H1 (cell line): ENCODE measurements at regions not wholly inside any gene's neighbourhood (a gene's known extent, or its start where the extent isn't known, plus 50 kb on each side); places are given as distances from the start of the nearest gene placed in this dataset.

Experiments used
- CTCF ChIA-PET: fragments of 300-600 bp; sonication (Branson Sonifier 250); formaldehyde crosslinking; loops from one replicate; lab custom pipeline; 2021; ENCODE audit not compliant: partially characterized antibody; lab: Charles Lee
- POLR2A ChIA-PET: fragments of 300-600 bp; sonication (Branson Sonifier 250); formaldehyde crosslinking; loops from one replicate; lab custom pipeline; 2021; ENCODE audit warnings: inconsistent platforms; ENCODE audit not compliant: partially characterized antibody; lab: Charles Lee
- DNase-seq, 2 experiments: peaks; one replicate each; pipeline versions ENCODE4 v3.0.0 to v3.0.0-alpha.2; 2010 to 2022; ENCODE audit warnings: low spot score in 2 of 2, low read depth in 1 of 2, mixed read lengths in 1 of 2
- FAIRE-seq: peaks from 2 replicates; lab custom pipeline; 2011; peaks lifted over from hg19 to GRCh38; lab: Jason Lieb, UNC
- H2AFZ ChIP-seq: 2 replicates; pipeline ENCODE4 v1.8.1; 2012; ENCODE audit warnings: low read length, inconsistent platforms
- H2AK5ac ChIP-seq: 2 replicates; pipeline ENCODE4 v1.6.1; 2013; ENCODE audit warnings: low read depth, low read length
- H2BK120ac ChIP-seq: replicated peaks from 2 replicates; pipeline ENCODE3; 2013; ENCODE audit warnings: low read depth, low read length, inconsistent platforms
- H2BK12ac ChIP-seq: 2 replicates; pipeline ENCODE4 v1.6.1; 2013; ENCODE audit warnings: low read depth, low read length
- H2BK15ac ChIP-seq: 2 replicates; pipeline ENCODE4 v1.6.1; 2013; ENCODE audit warnings: low read length
- H2BK20ac ChIP-seq: 2 replicates; pipeline ENCODE4 v1.6.1; 2013; ENCODE audit warnings: low read length
- H2BK5ac ChIP-seq: 2 replicates; pipeline ENCODE4 v1.6.1; 2013; ENCODE audit warnings: low read depth, low read length
- H3K14ac ChIP-seq: 2 replicates; pipeline ENCODE4 v1.6.1; 2013; ENCODE audit warnings: inconsistent platforms; ENCODE audit not compliant: insufficient read length
- H3K18ac ChIP-seq: 2 replicates; pipeline ENCODE4 v1.6.1; 2013; ENCODE audit warnings: low read length; ENCODE audit errors: extremely low read depth
- H3K23ac ChIP-seq: 2 replicates; pipeline ENCODE4 v1.6.1; 2013; ENCODE audit warnings: inconsistent platforms; ENCODE audit not compliant: insufficient read length
- H3K23me2 ChIP-seq: 2 replicates; pipeline ENCODE4 v1.6.1; 2013; ENCODE audit warnings: low read depth, low read length
- H3K27ac ChIP-seq: 2 replicates; pipeline ENCODE4 v1.6.1; 2011; ENCODE audit warnings: low read depth, low read length, inconsistent platforms
- H3K27me3 ChIP-seq, 4 experiments: replicated peaks in 1 of 4; 1 replicate in 1 of 4; 2 replicates in 3 of 4; pipeline versions ENCODE4 v1.6.1 to v1.8.1; 2011 to 2013; ENCODE audit warnings: low read length in 3 of 4, mild to moderate bottlenecking in 3 of 4, inconsistent platforms in 2 of 4, mixed read lengths in 2 of 4, moderate library complexity in 1 of 4; ENCODE audit not compliant: control insufficient read depth in 3 of 4, insufficient read depth in 3 of 4; ENCODE audit errors: extremely low read depth in 1 of 4
- H3K36me3 ChIP-seq, 4 experiments: 2 replicates each; pipeline versions ENCODE4 v1.6.1 to v1.8.1; 2011 to 2013; ENCODE audit warnings: mild to moderate bottlenecking in 4 of 4, low read length in 3 of 4, moderate library complexity in 2 of 4, control low read depth in 1 of 4, inconsistent platforms in 1 of 4; ENCODE audit not compliant: insufficient read depth in 4 of 4, control insufficient read depth in 2 of 4
- H3K4ac ChIP-seq: replicated peaks from 2 replicates; pipeline ENCODE3; 2013; ENCODE audit warnings: low read length, low read depth, mixed read lengths, inconsistent platforms; ENCODE audit not compliant: insufficient read length
- H3K4me1 ChIP-seq, 4 experiments: replicated peaks in 1 of 4; 1 replicate in 1 of 4; 2 replicates in 3 of 4; pipeline versions ENCODE4 v1.6.1 to v1.8.1; 2011 to 2013; ENCODE audit warnings: low read length in 3 of 4, inconsistent platforms in 2 of 4, mixed read lengths in 1 of 4; ENCODE audit not compliant: insufficient read depth in 4 of 4, control insufficient read depth in 3 of 4
- H3K4me2 ChIP-seq, 2 experiments: 2 replicates each; pipeline versions ENCODE4 v1.6.1 to v1.8.1; 2011 to 2013; ENCODE audit warnings: low read depth in 2 of 2, low read length in 2 of 2, control low read depth in 1 of 2, inconsistent platforms in 1 of 2, mild to moderate bottlenecking in 1 of 2; ENCODE audit not compliant: insufficient read depth in 1 of 2
- H3K4me3 ChIP-seq, 4 experiments: fragments of 200-600, 300-600 bp in 1 of 4; sonication (generic), shearing (Covaris generic), sonication (Bioruptor Twin) in 1 of 4; 2 replicates each; pipeline versions ENCODE4 v1.5.1 to v1.8.1; 2011 to 2016; ENCODE audit warnings: low read length in 4 of 4, low read depth in 3 of 4, control low read depth in 2 of 4, inconsistent platforms in 2 of 4, mild to moderate bottlenecking in 2 of 4, mixed read lengths in 1 of 4, moderate library complexity in 1 of 4; ENCODE audit not compliant: insufficient read depth in 2 of 4; ENCODE audit errors: extremely low read depth in 1 of 4
- H3K56ac ChIP-seq: replicated peaks from 2 replicates; pipeline ENCODE3; 2013; ENCODE audit warnings: low read depth, mild to moderate bottlenecking, mixed read lengths, low read length, inconsistent platforms; ENCODE audit not compliant: insufficient read length
- H3K79me1 ChIP-seq: 2 replicates; pipeline ENCODE4 v1.6.1; 2013; ENCODE audit warnings: low read depth, low read length, control low read depth
- H3K79me2 ChIP-seq, 2 experiments: 2 replicates each; pipeline versions ENCODE4 v1.6.1 to v1.8.1; 2012 to 2013; ENCODE audit warnings: low read length in 2 of 2, mild to moderate bottlenecking in 2 of 2, inconsistent platforms in 1 of 2; ENCODE audit not compliant: insufficient read depth in 2 of 2, control insufficient read depth in 1 of 2
- H3K9ac ChIP-seq, 4 experiments: replicated peaks in 1 of 4; 1 replicate in 1 of 4; 2 replicates in 3 of 4; pipeline versions ENCODE4 v1.6.1 to v1.8.1; 2011 to 2013; ENCODE audit warnings: low read depth in 3 of 4, low read length in 3 of 4, control low read depth in 2 of 4, mild to moderate bottlenecking in 2 of 4, moderate library complexity in 2 of 4, inconsistent platforms in 1 of 4; ENCODE audit errors: extremely low read depth in 1 of 4
- H3K9me3 ChIP-seq, 2 experiments: 2 replicates each; pipeline versions ENCODE4 v1.6.1 to v1.8.1; 2012 to 2013; ENCODE audit warnings: mild to moderate bottlenecking in 2 of 2, moderate library complexity in 2 of 2, control low read depth in 1 of 2, inconsistent platforms in 1 of 2, low read depth in 1 of 2, low read length in 1 of 2, mixed read lengths in 1 of 2; ENCODE audit not compliant: insufficient read depth in 2 of 2
- H4K20me1 ChIP-seq, 2 experiments: replicated peaks in 1 of 2; 2 replicates each; pipeline versions ENCODE3 to v1.8.1; 2011 to 2013; ENCODE audit warnings: inconsistent platforms in 2 of 2, low read length in 2 of 2, mild to moderate bottlenecking in 1 of 2; ENCODE audit not compliant: insufficient read depth in 2 of 2, control insufficient read depth in 1 of 2
- H4K5ac ChIP-seq: 2 replicates; pipeline ENCODE4 v1.6.1; 2013; ENCODE audit warnings: low read length, low read depth, mixed read lengths, inconsistent platforms; ENCODE audit not compliant: insufficient read length
- H4K8ac ChIP-seq: 2 replicates; pipeline ENCODE4 v1.8.0; 2013; ENCODE audit warnings: mild to moderate bottlenecking, moderate library complexity, low read length, inconsistent platforms; ENCODE audit not compliant: insufficient read depth; ENCODE audit errors: extremely low read depth
- H4K91ac ChIP-seq: replicated peaks from 2 replicates; pipeline ENCODE3; 2013; ENCODE audit warnings: low read length, mixed read lengths, inconsistent platforms; ENCODE audit not compliant: insufficient read length
- EGR1 ChIP-seq: IDR thresholded peaks from 2 replicates; pipeline ENCODE4 v1.6.1; 2011; ENCODE audit warnings: low read depth, low read length, borderline replicate concordance
- JUN ChIP-seq: IDR thresholded peaks from 2 replicates; pipeline ENCODE4 v1.6.1; 2011; ENCODE audit warnings: low read depth, mild to moderate bottlenecking, improper control_type of control experiment, low read length
- KDM4A ChIP-seq: IDR thresholded peaks from one replicate; pipeline ENCODE4 v1.7.1; 2012; ENCODE audit warnings: low read depth, mild to moderate bottlenecking, moderate library complexity, low read length, inconsistent platforms; ENCODE audit not compliant: severe bottlenecking
- SP2 ChIP-seq: IDR thresholded peaks from 2 replicates; pipeline ENCODE4 v1.6.1; 2012; ENCODE audit warnings: mild to moderate bottlenecking, low read length, inconsistent platforms
- WGBS, 2 experiments: shearing (Covaris generic) in 1 of 2; methylation state at CpG; one replicate each; pipeline versions ENCODE4 v1.1.6 to v1.1.7; 2013 to 2015; ENCODE audit warnings: low lambda C conversion rate in 2 of 2, mixed read lengths in 2 of 2, inconsistent platforms in 1 of 2, low coverage in 1 of 2, missing lambda C conversion rate in 1 of 2; ENCODE audit not compliant: insufficient replicate concordance in 2 of 2, insufficient coverage in 1 of 2, insufficient read length in 1 of 2; ENCODE audit errors: extremely low coverage in 1 of 2, missing lambda C conversion rate in 1 of 2; 5-methylcytosine and 5-hydroxymethylcytosine counted together

DNA sequence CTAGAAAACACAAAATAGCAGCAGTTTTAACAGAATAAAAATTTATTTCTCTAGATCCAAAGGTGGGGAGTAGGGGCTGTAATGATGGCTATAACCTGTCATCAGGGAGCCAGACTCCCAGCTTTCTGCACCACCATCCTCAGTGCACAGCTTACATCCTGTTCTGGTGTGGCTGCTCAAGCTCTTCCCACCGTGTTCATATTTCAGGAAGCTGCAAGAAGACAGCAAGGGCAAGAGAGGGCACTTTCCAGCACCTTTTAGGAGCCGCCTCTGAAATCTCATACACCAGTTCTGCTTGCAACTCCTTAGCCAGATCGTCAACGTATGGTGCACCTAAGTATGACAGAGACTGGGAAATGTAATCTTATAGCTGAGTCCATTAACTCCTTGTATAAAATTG, 253.7 kb downstream of the CENPC start:
- Histone ChIP-seq H3K27ac (no peak overlapping the region), H3K9ac (no peak overlapping the region), H3K14ac (no peak overlapping the region), H4K5ac (no peak overlapping the region), H3K23ac (no peak overlapping the region), H3K18ac (no peak overlapping the region), H2BK15ac (no peak overlapping the region), H2BK20ac (no peak overlapping the region), H4K20me1 (no peaks in the 10 kb centered on the region), H2BK5ac (no peak overlapping the region), H2BK120ac (no peak overlapping the region), H3K79me2 (no peaks in the 10 kb centered on the region), H3K9me3 (peaks cover 0 to 11% of the 10 kb centered on the region in 2 experiments; a peak in 2 of 4 replicates), H4K91ac (no peak overlapping the region), H3K36me3 (peaks cover 0 to 5% (median 0%) of the 10 kb centered on the region in 4 experiments; a peak in 1 of 8 replicates), H2AK5ac (no peak overlapping the region), H3K56ac (no peak overlapping the region), H2BK12ac (no peak overlapping the region), H3K27me3 (no peaks in the 10 kb centered on the region), H2AFZ (no peak overlapping the region; the same call in 1 of the 2 replicates), H3K4me1 (peaks cover 0 to 4% (median 2%) of the 10 kb centered on the region in 4 experiments; a peak in 2 of 7 replicates), H3K4ac (no peak overlapping the region), H3K4me2 (no peak overlapping the region), H4K8ac (no peak overlapping the region), H3K23me2 (no peaks in the 10 kb centered on the region), H3K79me1 (no peaks in the 10 kb centered on the region), H3K4me3 (no peak overlapping the region)
- POLR2A ChIA-PET = interaction anchor here (0.7 kb wide), 1 partner anchor 9 kb away, joined by 3 read pairs; no protein-coding TSS in a partner anchor
- 86% methylated on average over 4 of the region's 4 CpGs; no CpG with 5 or more reads in 1 of the 2 experiments for WGBS, 2 experiments
- FAIRE-seq (no peak), DNase-seq (no peak)
- CTCF ChIA-PET = interaction anchor here (0.7 to 2.2 kb wide), 2 partner anchors 9 to 58 kb away, joined by 4 to 5 read pairs; no protein-coding TSS in a partner anchor
- no peak for TF ChIP-seq KDM4A
- TF ChIP-seq SP2 = no peak
- no peak for TF ChIP-seq EGR1
- TF ChIP-seq JUN = no peak
